ENCODE measurements at regions not wholly inside any gene's neighbourhood (a gene's known extent, or its start where the extent isn't known, plus 50 kb on each side); places are given as distances from the start of the nearest gene placed in this dataset.

DNA sequence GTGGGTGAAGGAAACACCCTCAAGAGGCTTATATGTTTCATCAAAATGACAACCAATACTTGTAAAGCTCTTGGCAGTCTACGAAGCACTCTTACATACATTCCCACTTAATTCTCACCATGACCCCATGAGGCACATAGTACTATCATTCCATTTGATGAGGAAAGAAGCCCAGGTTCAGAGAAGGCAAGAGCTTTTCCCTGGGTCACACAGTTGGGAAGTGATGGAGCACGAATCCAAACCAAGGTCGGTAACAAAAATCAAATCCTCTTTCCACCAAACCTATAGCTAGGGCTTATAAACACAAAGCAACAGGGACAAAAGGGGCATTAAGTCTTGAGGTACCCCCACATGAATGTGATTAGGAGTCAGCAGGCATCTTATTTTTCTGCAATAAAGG, 187.1 kb downstream of the UACA start:
- TF ChIP-seq TCF7L2 (IDR thresholded peaks at IDR 0.05; ENCODE audit: borderline replicate concordance, extremely low read depth, insufficient read depth, insufficient read length) = no peak
- TF ChIP-seq EZH2 (IDR thresholded peaks at IDR 0.05) = no peak
- TF ChIP-seq CTCF (IDR thresholded peaks at IDR 0.05 in 2 of 3, conservative IDR thresholded peaks at IDR 0.05 in 1 of 3; ENCODE audit: borderline replicate concordance in 1 of 3, insufficient read depth in 1 of 3, low read depth in 2 of 3, low read length in 2 of 3) = no peak
- TF ChIP-seq, protein P1, sequence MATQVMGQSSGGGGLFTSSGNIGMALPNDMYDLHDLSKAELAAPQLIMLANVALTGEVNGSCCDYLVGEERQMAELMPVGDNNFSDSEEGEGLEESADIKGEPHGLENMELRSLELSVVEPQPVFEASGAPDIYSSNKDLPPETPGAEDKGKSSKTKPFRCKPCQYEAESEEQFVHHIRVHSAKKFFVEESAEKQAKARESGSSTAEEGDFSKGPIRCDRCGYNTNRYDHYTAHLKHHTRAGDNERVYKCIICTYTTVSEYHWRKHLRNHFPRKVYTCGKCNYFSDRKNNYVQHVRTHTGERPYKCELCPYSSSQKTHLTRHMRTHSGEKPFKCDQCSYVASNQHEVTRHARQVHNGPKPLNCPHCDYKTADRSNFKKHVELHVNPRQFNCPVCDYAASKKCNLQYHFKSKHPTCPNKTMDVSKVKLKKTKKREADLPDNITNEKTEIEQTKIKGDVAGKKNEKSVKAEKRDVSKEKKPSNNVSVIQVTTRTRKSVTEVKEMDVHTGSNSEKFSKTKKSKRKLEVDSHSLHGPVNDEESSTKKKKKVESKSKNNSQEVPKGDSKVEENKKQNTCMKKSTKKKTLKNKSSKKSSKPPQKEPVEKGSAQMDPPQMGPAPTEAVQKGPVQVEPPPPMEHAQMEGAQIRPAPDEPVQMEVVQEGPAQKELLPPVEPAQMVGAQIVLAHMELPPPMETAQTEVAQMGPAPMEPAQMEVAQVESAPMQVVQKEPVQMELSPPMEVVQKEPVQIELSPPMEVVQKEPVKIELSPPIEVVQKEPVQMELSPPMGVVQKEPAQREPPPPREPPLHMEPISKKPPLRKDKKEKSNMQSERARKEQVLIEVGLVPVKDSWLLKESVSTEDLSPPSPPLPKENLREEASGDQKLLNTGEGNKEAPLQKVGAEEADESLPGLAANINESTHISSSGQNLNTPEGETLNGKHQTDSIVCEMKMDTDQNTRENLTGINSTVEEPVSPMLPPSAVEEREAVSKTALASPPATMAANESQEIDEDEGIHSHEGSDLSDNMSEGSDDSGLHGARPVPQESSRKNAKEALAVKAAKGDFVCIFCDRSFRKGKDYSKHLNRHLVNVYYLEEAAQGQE (IDR thresholded peaks at IDR 0.05; ENCODE audit: low read depth) = no peak
- no peak for TF ChIP-seq MAX (IDR thresholded peaks at IDR 0.05)
- TF ChIP-seq ELF1 (IDR thresholded peaks at IDR 0.05; ENCODE audit: borderline replicate concordance, low read depth) = no peak
- no peak for TF ChIP-seq POLR2A (IDR thresholded peaks at IDR 0.05; ENCODE audit: borderline replicate concordance, extremely low read depth, insufficient read depth, insufficient read length)
- TF ChIP-seq ZFX (IDR thresholded peaks at IDR 0.05) = no peak
- no peak for TF ChIP-seq JUND (IDR thresholded peaks at IDR 0.05)
- no peak for TF ChIP-seq POLR2AphosphoS5 (IDR thresholded peaks at IDR 0.05; ENCODE audit: low read depth, low read length)
- TF ChIP-seq CEBPB (IDR thresholded peaks at IDR 0.05; ENCODE audit: low read depth) = no peak
- TF ChIP-seq FOSL1 (IDR thresholded peaks at IDR 0.05; ENCODE audit: low read depth) = no peak
- no peak for TF ChIP-seq YY1 (IDR thresholded peaks at IDR 0.05; ENCODE audit: extremely low read depth, insufficient replicate concordance, low read depth, low read length)
- TF ChIP-seq EZH2phosphoT487 (IDR thresholded peaks at IDR 0.05; ENCODE audit: borderline replicate concordance) = no peak
